ENCODE measurements at regions not wholly inside any gene's neighbourhood (a gene's known extent, or its start where the extent isn't known, plus 50 kb on each side); places are given as distances from the start of the nearest gene placed in this dataset.

GRCh38 chr9:7456793-7457530 lies 342.6 kb downstream of the DMAC1 start:
- DNase-seq (ENCODE audit: low read depth), result no peak
- TF ChIP-seq CTCF (IDR thresholded peaks at IDR 0.05; ENCODE audit: insufficient read depth, low read depth, low read length), result no peak
- CTCF ChIA-PET, result no interaction called here
- Histone ChIP-seq H3K4me3 (ENCODE audit: low read depth, low read length) (no peak overlapping the region), H3K36me3 (ENCODE audit: control insufficient read depth, insufficient read depth, low read length) (no peaks in the 10 kb centered on the region), H3K27me3 (ENCODE audit: control insufficient read depth, insufficient read depth, low read length) (no peaks in the 10 kb centered on the region)
- POLR2A ChIA-PET, result no interaction called here

GRCh38 chr9:7456377-7456776 lies 343.2 kb downstream of the DMAC1 start:
- H3K27me3 ChIP-seq (ENCODE audit: control insufficient read depth, insufficient read depth, low read length), result no peaks in the 10 kb centered on the region
- TF ChIP-seq CTCF (IDR thresholded peaks at IDR 0.05; ENCODE audit: insufficient read depth, low read depth, low read length), result no peak
- no peaks in the 10 kb centered on the region for H3K36me3 ChIP-seq (ENCODE audit: control insufficient read depth, insufficient read depth, low read length)
- H3K4me3 ChIP-seq (ENCODE audit: low read depth, low read length), result no peak overlapping the region
- ChIA-PET POLR2A (no interaction called here), CTCF (no interaction called here)
- no peak for DNase-seq (ENCODE audit: low read depth)

- no peak for DNase-seq (ENCODE audit: low read depth)
These were observed 345.0 kb downstream of the DMAC1 start for GRCh38 chr9:7454624-7455023.

GRCh38 chr9:7452378-7452777 lies 347.2 kb downstream of the DMAC1 start:
- no peaks in the 10 kb centered on the region for H3K36me3 ChIP-seq (ENCODE audit: control insufficient read depth, insufficient read depth, low read length)
- ChIA-PET CTCF (no interaction called here), POLR2A (no interaction called here)
- H3K4me3 ChIP-seq (ENCODE audit: low read depth, low read length), result no peak overlapping the region
- no peak for TF ChIP-seq CTCF (IDR thresholded peaks at IDR 0.05; ENCODE audit: insufficient read depth, low read depth, low read length)
- H3K27me3 ChIP-seq (ENCODE audit: control insufficient read depth, insufficient read depth, low read length), result no peaks in the 10 kb centered on the region
- DNase-seq (ENCODE audit: low read depth), result peak; percentile 71

More at GRCh38 chr9:7454624-7455023, 345.0 kb downstream of the DMAC1 start:
- no peaks in the 10 kb centered on the region for H3K27me3 ChIP-seq (ENCODE audit: control insufficient read depth, insufficient read depth, low read length)
- ChIA-PET POLR2A (no interaction called here), CTCF (no interaction called here)
- H3K36me3 ChIP-seq (ENCODE audit: control insufficient read depth, insufficient read depth, low read length), result no peaks in the 10 kb centered on the region
- H3K4me3 ChIP-seq (ENCODE audit: low read depth, low read length), result no peak overlapping the region
- no peak for TF ChIP-seq CTCF (IDR thresholded peaks at IDR 0.05; ENCODE audit: insufficient read depth, low read depth, low read length)

GRCh38 chr9:7451062-7451461 lies 348.5 kb downstream of the DMAC1 start:
- CTCF ChIA-PET, result no interaction called here

More at GRCh38 chr9:7451062-7451461, 348.5 kb downstream of the DMAC1 start:
- no peak for DNase-seq (ENCODE audit: low read depth)
- TF ChIP-seq CTCF (IDR thresholded peaks at IDR 0.05; ENCODE audit: insufficient read depth, low read depth, low read length), result no peak
- POLR2A ChIA-PET, result no interaction called here
- Histone ChIP-seq H3K36me3 (ENCODE audit: control insufficient read depth, insufficient read depth, low read length) (no peaks in the 10 kb centered on the region), H3K27me3 (ENCODE audit: control insufficient read depth, insufficient read depth, low read length) (no peaks in the 10 kb centered on the region), H3K4me3 (ENCODE audit: low read depth, low read length) (no peak overlapping the region)

Data from BJ (cell line).